GM21423 (cell line): ENCODE measurements at regions not wholly inside any gene's neighbourhood (a gene's known extent, or its start where the extent isn't known, plus 50 kb on each side); places are given as distances from the start of the nearest gene placed in this dataset.
"Not testable (repeated sequence)": the region's sequence is repeated elsewhere in the genome, so short reads cannot be mapped to it uniquely, and the experiment has no call there.

Experiments
- ATAC-seq: cut with Tn5 transposase; IDR thresholded peaks from one replicate; pipeline ENCODE4 v1.9.1; 2021; ENCODE audit warnings: mild to moderate bottlenecking, moderate library complexity; ENCODE audit not compliant: unreplicated experiment

DNA sequence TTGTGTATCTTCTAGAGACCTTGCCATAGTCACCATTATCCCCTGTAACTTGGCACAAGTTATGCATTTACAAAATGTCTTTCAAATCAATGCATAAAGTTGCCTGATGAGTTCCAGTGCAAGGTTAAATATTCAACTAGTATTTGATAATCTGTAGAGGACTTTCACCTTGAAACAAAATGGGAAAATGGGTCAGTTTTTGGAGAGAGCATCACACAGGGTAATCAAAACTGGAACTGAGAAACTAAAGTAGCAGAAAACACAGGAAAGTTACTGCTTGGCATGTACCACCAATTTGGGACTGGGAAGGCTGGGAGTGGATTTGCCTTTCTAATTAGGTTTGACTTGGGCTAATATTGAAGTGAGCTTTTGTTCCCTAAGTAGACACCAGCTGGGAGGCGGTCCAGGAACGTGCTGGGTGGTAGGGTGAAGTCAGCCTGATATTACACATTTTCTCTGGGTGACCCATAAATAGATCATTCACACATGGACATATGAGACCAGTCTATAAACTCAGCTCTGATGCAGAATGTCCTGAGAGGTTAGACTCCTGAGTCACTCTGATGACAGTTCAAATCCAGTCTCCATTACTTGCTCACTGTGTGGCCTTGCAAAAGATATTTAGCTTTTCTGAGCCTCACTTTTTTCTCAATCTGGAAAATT lies 152.3 kb downstream of the PCTP start:
- no peak for ATAC-seq

- no peak for ATAC-seq
These were observed 158.9 kb downstream of the PCTP start for GRCh38 chr17:55909776-55910175.

DNA sequence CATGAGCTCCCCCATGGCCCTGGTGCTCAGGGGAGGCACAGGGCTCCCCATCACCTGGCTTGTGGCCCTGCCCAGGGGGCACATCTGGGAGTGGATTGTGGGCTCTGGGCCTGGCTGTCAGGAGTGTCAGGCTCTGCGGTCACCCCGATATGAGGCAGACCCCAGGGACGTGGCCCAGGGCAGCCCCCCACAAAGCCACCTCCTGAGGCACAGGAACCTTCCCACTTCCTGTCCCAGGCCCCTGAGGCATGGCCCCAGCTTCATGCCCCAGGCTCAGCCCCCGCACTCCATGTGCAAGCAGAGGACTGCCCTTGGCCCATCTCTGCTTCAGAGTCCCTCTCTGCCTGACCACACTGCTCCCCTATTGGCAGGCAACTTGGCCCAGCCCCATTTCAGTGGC lies 160.3 kb downstream of the PCTP start:
- ATAC-seq = no peak

GRCh38 chr17:55925440-55925839 lies 174.6 kb downstream of the PCTP start:
- no peak for ATAC-seq

DNA sequence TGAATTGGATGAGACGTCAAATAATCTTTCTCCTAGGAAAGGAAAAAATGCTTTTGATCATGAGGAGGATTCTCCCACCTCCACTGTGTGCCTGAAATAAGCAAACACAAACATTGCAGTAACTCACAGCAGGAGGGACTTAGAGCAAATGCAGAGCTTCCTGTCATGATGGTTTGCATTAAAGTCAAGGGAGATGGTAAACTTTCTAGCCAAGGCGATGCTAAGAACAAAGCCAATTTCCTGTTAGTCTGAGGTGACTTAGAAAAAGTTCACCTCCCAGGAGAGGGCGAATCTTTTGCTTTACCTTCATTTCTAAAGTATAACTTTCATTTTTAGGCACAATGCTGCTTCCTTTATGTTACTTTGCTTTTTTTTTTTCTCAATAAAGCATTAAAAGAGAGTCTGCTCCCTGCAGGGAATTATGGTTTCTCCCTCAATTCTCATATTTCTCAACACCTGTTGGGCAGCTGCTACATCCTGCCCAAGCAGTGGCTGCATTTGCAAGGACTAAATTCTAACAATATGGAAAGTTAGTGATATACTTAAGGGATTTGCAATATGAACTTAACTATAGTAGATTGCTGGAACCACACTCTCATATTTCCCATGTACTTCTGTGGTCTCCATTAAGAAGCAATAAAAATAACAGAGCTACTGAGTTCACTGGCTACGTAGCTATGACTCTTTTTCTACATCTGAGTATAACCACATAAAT lies 175.6 kb downstream of the PCTP start:
- no peak for ATAC-seq

- ATAC-seq = no peak
These were observed 179.5 kb downstream of the PCTP start for GRCh38 chr17:55930291-55930809.

DNA sequence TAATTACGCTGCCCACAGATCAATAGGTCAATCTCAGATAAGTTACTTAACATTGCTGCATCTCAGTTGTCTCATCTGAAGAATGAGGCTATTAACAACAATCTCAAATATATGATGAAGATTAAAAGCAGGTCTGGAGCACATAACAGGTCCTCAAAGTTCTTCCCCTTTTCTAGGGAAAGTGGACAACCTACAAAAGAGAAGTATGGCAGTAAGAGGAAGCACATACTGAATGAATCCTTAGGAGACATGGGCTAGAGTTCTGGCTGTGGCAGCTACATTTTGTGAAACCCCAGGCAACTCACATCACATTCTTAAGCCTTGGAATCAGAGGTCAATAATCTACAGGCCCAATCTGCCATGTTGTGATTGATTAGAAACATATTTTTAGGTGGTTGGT lies 180.6 kb downstream of the PCTP start:
- ATAC-seq = no peak

GRCh38 chr17:55932973-55933372 lies 182.1 kb downstream of the PCTP start:
- no peak for ATAC-seq

DNA sequence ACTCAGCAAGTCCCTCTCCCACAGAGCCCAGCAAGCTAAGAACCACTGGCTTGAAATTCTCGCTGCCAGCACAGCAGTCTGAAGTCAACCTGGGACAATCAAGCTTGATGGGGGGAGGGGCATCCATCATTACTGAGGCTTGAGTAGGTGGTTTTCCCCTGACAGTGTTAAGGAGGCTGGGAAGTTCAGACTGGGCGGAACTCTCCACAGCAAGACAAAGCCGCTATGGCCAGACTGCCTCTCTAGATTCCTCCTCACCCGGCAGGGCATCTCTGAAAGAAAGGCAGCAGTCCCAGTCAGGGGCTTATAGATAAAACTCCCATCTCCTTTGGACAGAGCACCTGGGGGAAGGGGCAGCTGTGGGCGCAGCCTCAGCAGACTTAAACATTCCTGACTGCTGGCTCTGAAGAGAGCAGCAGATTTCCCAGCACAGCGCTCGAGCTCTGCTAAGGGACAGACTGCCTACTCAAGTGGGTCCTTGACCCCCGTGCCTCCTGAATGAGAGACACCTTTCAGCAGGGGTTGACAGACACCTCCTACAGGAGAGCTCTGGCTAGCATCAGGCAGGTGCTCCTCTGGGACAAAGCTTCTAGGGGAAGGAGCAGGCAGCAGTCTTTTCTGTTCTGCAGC lies 188.4 kb downstream of the PCTP start:
- ATAC-seq = not testable (repeated sequence)

DNA sequence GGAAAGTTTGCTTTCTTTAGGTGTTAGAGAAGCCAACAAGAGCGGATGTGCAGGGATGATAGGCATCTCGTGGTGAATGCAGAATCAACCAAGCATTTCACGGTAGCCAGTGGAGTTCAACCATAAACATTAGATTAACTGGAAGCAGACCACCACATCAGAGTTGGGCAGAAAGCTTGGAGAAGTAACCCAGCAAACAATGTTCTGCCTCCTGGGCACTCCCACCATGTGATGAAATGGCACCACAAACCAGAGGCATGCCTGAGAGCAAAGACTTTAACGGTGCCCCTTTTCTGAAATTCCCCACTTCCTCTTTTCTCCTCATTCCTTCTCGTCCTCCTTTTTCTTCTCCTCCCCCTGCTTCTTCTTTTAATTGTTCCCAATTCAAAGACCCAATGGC lies 193.5 kb upstream of the ANKFN1 start:
- no peak for ATAC-seq

- ATAC-seq = no peak
These were observed 191.9 kb upstream of the ANKFN1 start for GRCh38 chr17:55961386-55961785.

DNA sequence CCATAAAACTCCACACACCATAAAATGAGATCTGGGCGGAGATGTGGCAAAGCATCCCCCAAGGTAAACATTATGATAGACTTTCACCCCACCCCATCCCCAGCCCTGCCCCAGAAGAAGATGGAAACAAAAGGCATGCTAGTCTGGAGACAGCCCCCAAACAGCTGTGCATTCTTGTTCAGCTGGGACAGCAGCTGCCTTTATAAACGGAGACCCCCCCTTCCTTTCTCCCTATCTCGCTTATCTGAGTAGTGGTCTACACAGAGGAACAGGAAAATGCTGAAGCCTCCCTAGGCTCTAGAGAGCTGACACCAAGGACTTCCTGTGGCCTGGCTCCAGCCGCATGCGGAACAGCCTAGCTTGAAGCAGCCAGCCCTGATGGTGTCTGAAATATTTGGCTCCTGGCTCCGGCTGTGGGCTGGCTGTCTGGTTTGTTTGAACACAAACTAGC lies 190.3 kb upstream of the ANKFN1 start:
- no peak for ATAC-seq

- no peak for ATAC-seq
These were observed 189.1 kb upstream of the ANKFN1 start for GRCh38 chr17:55964191-55964590.

GRCh38 chr17:55965051-55965450 lies 188.2 kb upstream of the ANKFN1 start:
- no peak for ATAC-seq

DNA sequence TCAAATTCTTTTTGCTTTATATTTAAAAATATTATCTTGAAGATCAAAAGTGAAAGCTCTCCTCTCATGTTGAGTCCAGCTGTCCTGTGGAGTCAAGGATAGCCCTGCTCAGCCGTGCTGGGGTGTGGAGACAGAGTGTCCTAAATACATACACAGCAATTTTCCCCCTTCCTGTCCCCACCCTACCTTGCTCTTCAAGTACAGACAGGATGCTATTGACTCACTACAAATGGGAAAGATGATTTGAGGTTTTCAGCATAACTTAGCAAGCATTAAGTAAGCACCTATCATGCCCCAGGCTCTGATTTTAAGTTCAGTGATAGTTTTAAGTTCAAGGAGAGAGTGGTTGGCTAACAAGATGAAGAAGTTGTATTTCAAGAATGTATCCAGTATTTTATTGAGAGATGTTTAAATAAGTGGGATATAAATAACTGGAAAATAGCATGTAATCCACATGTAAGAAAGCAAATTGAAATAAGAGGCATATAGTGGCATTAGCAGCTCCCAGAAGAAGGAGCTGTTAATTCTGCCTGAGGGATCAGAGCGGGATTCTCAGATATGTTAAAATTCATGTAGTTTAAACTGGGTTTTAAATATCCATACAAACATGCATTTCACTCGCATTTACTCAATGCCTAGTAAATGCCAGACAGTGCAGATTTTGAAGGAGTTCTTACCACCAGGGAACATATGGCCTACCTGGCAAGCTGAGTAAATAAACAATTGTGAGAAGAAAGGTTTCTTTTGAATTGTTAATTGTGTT lies 183.5 kb upstream of the ANKFN1 start:
- ATAC-seq = no peak

- ATAC-seq = no peak
These were observed 174.7 kb upstream of the ANKFN1 start for GRCh38 chr17:55978578-55978977.

GRCh38 chr17:55983096-55983495 lies 170.2 kb upstream of the ANKFN1 start:
- no peak for ATAC-seq

DNA sequence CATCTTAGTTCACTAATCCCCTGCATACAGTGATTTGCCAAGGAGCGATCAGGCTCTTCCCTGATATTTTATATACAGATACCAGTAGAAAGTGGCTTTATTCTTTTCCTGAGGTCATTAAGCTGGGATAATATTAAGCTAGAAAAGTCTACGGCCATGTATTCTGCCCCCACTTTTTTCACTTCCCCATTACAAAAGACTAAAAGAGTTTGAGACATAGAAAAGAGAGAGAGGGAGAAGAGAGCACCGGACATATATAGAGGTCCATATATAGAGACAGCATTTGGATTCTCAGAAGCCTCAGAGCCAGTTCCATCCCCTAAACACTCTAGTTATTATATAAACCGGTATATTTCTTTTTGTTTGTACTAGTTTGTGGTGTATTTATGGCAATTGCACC lies 166.5 kb upstream of the ANKFN1 start:
- no peak for ATAC-seq

DNA sequence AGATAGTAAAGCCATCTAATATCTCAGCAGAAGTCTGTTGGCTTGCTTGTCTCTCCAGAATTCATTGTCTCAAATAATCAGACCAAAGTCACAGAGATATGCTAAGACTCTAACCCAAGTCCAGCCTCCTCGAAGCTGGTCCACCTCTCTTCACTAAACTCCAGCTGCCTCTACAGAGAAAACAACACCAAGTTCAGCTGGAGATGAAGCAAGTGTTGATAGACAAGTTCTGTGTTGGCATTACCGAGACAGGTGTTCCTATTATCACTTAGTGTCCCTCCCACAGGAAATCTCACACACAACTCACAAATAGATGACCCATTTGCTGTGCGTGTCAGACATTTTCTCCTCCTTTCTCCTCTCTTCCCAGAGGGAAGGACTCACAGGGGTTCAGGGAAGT lies 164.4 kb upstream of the ANKFN1 start:
- no peak for ATAC-seq

- no peak for ATAC-seq
These were observed 162.8 kb upstream of the ANKFN1 start for GRCh38 chr17:55990332-55991006.

GRCh38 chr17:55996826-55997225 lies 156.4 kb upstream of the ANKFN1 start:
- no peak for ATAC-seq
